ENCODE measurements at regions not wholly inside any gene's neighbourhood (a gene's known extent, or its start where the extent isn't known, plus 50 kb on each side); places are given as distances from the start of the nearest gene placed in this dataset.

DNA sequence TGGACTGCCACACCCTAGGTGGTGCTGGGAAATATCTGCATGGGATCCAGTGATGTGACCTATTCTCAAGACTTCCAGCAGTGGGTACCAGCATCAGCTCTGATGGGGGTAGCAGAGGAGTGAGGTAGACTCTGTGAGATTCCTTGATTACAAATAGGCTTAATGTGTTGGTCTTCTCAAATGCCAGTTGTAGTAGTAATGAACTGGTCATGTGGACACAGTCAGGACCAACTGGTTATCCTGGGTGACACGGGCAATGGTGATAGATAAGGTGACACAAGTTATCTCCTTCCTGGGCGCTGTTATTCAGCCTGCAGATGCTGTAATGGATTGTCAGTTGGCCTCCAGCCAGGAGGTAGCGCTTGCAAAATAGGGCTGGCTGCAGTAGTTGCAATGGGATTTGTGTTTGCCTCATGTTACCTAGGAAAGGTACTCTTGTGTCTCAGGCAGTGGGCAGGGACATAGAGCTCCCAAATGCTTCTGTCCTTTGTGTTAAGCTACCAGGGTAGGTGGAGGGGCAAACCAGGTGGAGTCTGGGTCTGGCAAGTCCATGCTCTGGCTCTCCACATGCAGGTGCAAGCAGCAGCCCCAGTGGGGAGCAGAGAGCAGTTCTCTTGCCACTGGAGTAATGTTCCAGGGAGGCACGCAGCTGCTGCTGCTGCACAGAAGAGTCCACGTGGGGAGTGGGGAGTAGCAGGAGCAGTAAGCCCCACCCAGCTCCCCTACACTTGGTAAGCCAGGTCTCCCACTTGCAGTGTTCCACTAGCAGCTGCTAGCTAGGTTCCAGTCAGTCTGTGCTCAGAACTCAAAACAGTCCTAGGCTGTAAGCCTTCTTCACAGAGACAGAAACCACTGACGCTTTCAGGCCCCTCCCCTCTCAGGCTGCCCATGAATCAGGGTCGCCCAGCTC lies 505.4 kb upstream of the DDX18 start:
- Histone ChIP-seq H3K27me3 (replicated peaks; ENCODE audit: insufficient read depth) (no peaks in the 10 kb centered on the region), H3K4me1 (ENCODE audit: control insufficient read depth in 1 of 2, low read depth in 2 of 2) (no peaks in the 10 kb centered on the region), H3K27ac (no peak overlapping the region), H3K36me3 (no peaks in the 10 kb centered on the region), H3K4me3 (no peak overlapping the region), H3K9me3 (no peaks in the 10 kb centered on the region)
- TF ChIP-seq, protein P1, sequence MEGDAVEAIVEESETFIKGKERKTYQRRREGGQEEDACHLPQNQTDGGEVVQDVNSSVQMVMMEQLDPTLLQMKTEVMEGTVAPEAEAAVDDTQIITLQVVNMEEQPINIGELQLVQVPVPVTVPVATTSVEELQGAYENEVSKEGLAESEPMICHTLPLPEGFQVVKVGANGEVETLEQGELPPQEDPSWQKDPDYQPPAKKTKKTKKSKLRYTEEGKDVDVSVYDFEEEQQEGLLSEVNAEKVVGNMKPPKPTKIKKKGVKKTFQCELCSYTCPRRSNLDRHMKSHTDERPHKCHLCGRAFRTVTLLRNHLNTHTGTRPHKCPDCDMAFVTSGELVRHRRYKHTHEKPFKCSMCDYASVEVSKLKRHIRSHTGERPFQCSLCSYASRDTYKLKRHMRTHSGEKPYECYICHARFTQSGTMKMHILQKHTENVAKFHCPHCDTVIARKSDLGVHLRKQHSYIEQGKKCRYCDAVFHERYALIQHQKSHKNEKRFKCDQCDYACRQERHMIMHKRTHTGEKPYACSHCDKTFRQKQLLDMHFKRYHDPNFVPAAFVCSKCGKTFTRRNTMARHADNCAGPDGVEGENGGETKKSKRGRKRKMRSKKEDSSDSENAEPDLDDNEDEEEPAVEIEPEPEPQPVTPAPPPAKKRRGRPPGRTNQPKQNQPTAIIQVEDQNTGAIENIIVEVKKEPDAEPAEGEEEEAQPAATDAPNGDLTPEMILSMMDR (IDR thresholded peaks at IDR 0.05): no peak
- DNase-seq (ENCODE audit: low spot score) (no peak), ATAC-seq (ENCODE audit: insufficient number of reproducible peaks, low FRiP score, low read depth) (no peak)

DNA sequence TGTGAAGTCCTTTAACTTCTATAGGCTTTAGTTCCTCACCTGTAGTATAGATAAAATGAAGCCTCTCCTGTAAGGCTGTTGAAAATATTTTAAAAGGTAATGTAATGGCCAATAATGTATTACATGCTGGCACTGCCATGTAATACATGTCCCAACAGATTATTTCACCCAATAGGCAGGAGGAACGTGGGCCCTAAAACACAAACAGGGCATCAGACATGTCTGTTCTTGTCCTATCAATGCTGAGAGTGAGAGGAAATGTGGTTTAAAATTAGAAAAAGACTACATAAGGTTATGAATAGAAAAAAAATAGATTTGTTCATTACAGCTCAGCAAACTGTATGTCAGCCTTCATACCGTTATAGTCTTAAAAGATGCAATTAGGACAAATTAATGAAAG lies 492.7 kb upstream of the DDX18 start:
- Histone ChIP-seq H3K4me1 (ENCODE audit: control insufficient read depth in 1 of 2, low read depth in 2 of 2) (no peaks in the 10 kb centered on the region), H3K36me3 (no peaks in the 10 kb centered on the region), H3K9me3 (no peaks in the 10 kb centered on the region), H3K27ac (no peak overlapping the region), H3K4me3 (no peak overlapping the region), H3K27me3 (replicated peaks; ENCODE audit: insufficient read depth) (no peaks in the 10 kb centered on the region)
- ATAC-seq (ENCODE audit: insufficient number of reproducible peaks, low FRiP score, low read depth): no peak
- TF ChIP-seq, protein P1 (IDR thresholded peaks at IDR 0.05): no peak
- no peak for DNase-seq (ENCODE audit: low spot score)

DNA sequence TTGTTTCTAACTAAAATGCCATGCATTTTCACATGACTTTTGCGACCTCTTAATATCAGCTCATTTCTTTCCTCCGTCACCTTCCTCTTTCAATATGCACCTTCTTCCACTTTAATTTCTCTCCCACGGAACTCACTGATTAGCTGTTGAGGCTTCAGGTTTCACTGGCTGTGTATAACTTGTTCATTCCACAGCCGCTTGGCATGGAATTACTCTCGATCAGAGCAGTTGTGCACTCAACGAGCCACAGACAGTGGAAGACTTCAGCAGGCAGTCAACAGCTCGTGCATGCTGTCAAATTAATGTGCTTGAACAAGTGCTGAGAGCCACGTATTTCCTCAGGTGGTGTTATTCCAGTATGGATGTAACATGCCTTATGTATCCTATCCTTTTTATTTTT lies 491.2 kb upstream of the DDX18 start:
- ATAC-seq (ENCODE audit: insufficient number of reproducible peaks, low FRiP score, low read depth) (no peak), DNase-seq (ENCODE audit: low spot score) (no peak)
- Histone ChIP-seq H3K27ac (no peak overlapping the region), H3K4me3 (no peak overlapping the region), H3K9me3 (no peaks in the 10 kb centered on the region), H3K36me3 (no peaks in the 10 kb centered on the region), H3K27me3 (replicated peaks; ENCODE audit: insufficient read depth) (no peaks in the 10 kb centered on the region), H3K4me1 (ENCODE audit: control insufficient read depth in 1 of 2, low read depth in 2 of 2) (no peaks in the 10 kb centered on the region)
- TF ChIP-seq, protein P1 (IDR thresholded peaks at IDR 0.05): no peak

GRCh38 chr2:117330641-117331040 lies 483.9 kb upstream of the DDX18 start:
- Histone ChIP-seq H3K9me3 (no peaks in the 10 kb centered on the region), H3K27ac (no peak overlapping the region), H3K4me3 (no peak overlapping the region), H3K36me3 (no peaks in the 10 kb centered on the region), H3K4me1 (ENCODE audit: control insufficient read depth in 1 of 2, low read depth in 2 of 2) (no peaks in the 10 kb centered on the region), H3K27me3 (replicated peaks; ENCODE audit: insufficient read depth) (no peaks in the 10 kb centered on the region)
- ATAC-seq (ENCODE audit: insufficient number of reproducible peaks, low FRiP score, low read depth): no peak
- DNase-seq (ENCODE audit: low spot score): no peak
- TF ChIP-seq, protein P1 (IDR thresholded peaks at IDR 0.05): no peak

GRCh38 chr2:117335967-117336366 lies 478.5 kb upstream of the DDX18 start:
- DNase-seq (ENCODE audit: low spot score) (no peak), ATAC-seq (ENCODE audit: insufficient number of reproducible peaks, low FRiP score, low read depth) (no peak)
- Histone ChIP-seq H3K36me3 (no peaks in the 10 kb centered on the region), H3K27ac (no peak overlapping the region), H3K4me1 (ENCODE audit: control insufficient read depth in 1 of 2, low read depth in 2 of 2) (no peaks in the 10 kb centered on the region), H3K9me3 (no peaks in the 10 kb centered on the region), H3K27me3 (replicated peaks; ENCODE audit: insufficient read depth) (no peaks in the 10 kb centered on the region), H3K4me3 (no peak overlapping the region)
- TF ChIP-seq, protein P1 (IDR thresholded peaks at IDR 0.05): no peak
